HG03520 (cell line): ENCODE measurements at regions not wholly inside any gene's neighbourhood (a gene's known extent, or its start where the extent isn't known, plus 50 kb on each side); places are given as distances from the start of the nearest gene placed in this dataset.
A peak's percentile ranks its signal among the peaks of the same experiment; 100 is the strongest.
"Not testable (repeated sequence)": the region's sequence is repeated elsewhere in the genome, so short reads cannot be mapped to it uniquely, and the experiment has no call there.

ENCODE experiments used
- ATAC-seq: cut with Tn5 transposase; IDR thresholded peaks from one replicate; pipeline ENCODE4 v1.9.1; 2021; ENCODE audit warnings: mild to moderate bottlenecking, moderate library complexity; ENCODE audit not compliant: unreplicated experiment

DNA sequence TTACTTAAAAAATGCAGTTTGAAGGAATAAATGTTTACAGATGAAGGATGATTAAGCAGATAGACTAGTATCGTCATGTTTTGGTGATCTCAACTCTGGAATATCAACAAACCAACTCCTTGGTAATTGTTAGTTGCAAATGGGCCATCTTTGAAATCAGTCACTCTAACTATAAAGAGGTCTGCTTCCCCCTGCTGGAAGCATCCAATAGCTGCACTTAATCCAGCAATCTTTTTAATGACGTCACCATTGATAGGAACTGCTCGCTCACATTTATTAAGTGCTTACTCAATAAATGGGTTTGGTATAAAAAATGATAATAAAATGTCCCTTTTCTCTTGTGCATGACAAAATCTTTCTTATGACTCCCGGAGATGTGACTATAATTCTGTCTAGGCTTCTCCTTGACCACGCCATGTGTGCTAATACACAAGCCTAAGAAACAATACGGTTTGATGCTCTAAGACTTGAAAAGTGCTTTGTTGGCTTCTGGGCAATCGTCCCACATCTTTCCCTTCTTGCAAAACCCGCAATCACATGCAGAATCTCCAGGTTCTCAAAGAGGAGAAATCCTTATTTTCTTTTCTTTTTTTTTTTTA lies 227.6 kb upstream of the POU1F1 start:
- ATAC-seq, result peak; percentile 96

DNA sequence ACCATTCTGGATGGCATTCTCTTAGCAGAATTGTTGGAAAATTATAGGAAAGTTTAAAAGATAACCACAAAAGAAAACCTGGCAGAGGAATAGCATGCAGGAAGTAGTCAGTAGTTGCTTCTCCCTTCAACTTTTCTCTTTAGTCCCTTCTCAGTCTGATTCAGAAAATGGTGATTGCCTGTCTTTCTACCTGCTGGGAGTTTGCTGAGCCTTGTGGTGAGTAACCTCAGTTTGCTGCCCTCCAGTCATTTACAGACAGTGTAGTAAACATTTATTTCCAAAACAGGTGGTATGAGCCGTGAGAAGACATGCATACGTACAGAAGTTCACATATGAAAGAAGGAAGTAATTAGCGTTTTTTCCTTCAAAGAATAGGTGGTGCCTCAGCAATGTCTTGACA lies 224.7 kb upstream of the POU1F1 start:
- no peak for ATAC-seq

DNA sequence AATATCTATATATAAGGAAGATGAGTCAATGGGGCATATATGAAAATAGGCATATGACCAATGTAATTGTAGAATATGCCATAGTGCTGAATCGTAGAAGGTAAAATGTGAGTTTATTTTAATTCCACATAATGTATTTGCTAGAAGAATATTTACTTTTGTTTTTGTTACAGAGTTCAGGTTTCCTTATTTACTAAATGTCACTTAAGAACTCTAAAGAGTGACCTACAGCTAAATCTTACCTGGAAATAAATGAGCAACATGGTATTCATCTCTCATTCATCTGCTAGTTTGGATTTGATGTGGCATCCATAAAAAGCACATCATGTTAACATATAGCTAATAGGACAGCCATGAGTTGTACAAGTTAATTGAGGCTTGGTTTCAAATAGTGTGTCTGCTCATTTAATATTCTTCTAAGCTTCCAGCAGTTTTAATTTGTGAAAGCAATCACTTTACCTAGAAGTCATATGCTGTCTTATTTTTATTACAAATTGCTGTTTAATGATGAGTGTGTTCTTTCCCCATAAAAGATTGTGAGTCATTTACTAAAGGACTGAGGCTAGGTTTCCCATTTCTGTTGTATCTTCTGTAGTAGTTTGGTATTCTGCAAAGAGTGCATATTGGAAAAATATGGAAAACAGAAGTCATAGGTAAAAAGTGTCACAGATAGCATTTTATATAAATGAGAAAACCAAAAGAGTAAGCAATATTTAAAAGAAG lies 222.1 kb upstream of the POU1F1 start:
- no peak for ATAC-seq

DNA sequence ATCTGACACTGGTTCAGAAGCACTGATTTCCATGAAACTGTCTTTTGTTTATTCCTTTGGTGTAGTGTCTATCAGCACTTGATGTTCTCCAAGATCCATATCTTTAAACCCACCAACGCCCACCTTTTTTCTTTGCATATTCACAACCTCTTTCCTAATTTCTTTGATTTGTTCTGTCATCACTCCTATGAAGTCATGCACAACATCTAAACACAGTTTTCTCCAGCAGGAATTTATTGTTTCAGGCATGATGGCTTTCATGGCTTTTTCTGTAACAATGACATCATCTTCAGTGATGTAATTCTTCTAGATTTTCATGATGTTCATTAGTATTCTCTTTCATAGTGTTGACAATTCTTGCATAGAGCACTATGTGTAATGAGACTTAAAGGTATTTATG lies 219.6 kb upstream of the POU1F1 start:
- no peak for ATAC-seq

DNA sequence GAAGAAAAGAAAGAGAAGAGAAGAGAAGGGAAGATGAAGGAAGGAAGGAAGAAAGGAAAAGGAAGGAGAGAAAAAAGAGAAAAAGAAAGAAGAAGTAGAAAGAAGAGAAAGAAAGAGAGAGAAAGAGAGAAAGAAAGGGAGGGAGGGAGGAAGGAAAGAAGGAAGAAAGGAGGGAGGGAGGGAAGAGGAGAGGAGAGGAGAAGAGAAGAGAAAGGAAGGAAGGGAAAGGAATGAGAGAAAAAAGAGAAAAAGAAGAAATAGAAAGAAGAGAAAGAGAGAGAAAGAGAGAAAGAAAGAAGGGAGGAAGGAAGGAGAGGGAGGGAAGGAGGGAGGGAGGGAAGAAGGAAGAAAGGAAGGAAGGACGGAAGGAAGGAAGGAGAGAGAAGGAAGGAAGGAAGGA lies 217.9 kb upstream of the POU1F1 start:
- no peak for ATAC-seq

DNA sequence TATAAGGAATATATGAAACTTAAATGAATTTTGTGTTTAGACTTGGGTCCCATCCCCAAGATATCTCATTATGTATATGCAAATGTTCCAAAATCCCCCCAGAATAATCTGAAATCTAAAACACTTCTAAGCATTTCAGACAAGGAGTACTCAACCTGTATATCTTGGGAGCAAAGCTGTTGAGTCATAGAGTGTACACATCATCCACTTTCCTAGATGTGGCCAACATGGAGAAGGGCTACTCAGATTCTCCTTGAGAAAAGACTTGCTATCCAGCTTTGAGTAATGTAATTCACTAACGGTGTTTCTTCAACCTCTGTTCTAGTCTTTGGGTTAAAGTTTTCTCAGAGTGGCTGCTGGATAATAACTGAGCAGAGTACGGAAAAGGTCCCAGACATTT lies 215.5 kb upstream of the POU1F1 start:
- ATAC-seq, result no peak

DNA sequence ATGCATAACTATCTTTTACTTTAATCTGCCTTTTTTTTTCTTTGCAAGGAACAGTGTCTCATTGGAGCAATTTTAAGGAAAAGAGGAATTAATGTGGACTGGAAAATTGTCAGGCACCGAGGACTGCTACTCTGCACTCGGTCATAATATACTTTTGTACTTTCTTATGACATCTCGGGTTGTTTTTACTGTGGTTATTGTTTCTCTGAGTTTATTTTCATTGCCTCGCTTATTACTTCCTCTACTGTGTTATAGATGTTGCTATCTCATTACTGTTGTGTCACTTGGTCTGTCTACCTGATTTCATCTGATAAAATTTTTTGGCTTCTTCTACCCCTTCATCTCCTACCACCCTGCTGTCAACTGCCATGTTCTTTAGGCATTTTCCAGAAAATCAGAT lies 213.5 kb upstream of the POU1F1 start:
- ATAC-seq, result no peak

DNA sequence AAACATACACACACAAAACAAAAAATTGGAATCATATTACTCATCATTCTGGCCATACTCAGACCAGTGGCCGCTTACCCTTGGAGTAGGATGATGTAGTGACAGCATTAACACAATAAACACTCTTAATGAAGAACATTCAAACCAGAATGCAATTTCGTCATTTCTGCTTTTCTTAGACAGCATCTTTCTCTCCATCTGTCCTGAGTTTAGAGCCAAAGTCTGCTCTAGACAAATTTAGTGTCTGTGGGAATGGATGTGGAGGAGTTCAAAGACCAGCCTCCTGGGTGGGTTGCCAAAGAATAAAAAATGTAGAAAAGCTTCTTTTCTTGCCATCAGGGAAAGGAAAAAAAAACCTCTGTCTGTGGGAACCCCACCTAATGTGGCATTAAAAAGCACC lies 212.4 kb upstream of the POU1F1 start:
- no peak for ATAC-seq

DNA sequence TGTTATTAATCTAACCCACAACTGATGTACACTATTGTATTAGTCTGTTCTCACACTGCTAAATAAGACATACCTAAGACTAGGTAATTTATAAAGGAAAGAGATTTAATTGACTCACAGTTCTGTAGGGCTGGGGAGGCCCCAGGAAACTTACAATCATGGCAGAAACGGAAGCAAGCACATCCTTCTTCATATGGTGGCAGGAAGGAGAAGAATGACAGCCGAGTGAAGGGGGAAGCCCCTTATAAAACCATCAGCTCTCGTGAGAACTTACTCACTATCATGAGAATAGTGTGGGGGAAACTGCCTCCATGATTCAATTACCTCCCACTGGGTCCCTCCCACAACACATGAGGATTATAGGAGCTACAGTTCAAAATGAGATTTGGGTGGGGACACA lies 210.3 kb upstream of the POU1F1 start:
- not testable (repeated sequence) for ATAC-seq

DNA sequence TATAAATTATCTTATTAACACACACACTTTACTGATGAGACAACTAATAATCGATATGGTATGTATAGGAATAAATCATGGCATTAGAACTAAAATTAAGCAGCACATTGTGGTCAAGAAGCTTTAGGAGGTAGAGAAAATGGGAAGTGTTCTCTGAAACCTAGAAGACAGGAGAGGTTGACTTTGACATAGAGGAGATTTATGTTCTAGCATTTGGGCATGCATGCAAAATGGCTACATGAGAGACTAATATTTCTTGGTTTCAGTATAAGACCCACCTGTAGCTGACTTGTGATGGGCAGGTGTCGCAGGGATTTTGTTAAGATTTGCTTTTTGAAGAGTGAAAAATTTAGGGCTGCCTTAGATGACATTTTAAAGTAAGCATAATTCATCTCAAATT lies 209.7 kb upstream of the POU1F1 start:
- ATAC-seq, result no peak

DNA sequence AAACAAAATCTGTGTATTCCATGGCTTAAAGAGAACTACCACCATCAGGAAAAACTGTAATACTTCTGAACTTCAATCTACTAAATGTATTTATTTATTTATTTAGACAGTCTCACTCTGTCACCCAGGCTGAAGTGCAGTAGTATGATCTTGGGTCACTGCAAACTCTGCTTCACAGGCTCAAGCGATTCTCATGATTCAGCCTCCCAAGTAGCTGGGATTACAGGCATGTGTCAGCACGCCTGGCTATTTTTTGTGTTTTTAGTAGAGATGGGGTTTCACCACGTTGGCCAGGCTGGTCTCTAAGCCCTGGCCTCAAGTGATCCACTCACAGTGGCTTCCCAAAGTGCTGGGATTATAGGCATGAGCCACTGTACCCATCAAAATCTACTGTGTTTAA lies 202.3 kb upstream of the POU1F1 start:
- no peak for ATAC-seq

DNA sequence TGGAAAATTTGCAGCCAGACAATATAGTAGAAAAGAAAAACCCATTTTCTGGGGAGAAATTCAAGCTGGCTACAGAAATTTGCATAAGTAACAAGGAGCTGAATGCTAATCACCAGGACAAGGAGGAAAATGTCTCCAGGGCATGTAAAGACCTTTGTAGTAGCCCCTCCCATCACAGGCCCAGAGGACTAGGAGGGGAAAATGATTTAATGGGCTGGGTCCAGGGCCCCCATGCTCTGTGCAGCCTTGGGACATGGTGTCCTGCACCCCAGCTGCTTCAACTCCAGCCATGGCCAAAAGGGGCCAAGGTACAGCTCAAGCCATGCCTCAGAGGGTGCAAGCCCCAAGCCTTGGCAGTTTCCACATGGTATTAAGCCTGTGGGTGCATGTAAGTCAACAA lies 197.6 kb upstream of the POU1F1 start:
- ATAC-seq, result no peak

DNA sequence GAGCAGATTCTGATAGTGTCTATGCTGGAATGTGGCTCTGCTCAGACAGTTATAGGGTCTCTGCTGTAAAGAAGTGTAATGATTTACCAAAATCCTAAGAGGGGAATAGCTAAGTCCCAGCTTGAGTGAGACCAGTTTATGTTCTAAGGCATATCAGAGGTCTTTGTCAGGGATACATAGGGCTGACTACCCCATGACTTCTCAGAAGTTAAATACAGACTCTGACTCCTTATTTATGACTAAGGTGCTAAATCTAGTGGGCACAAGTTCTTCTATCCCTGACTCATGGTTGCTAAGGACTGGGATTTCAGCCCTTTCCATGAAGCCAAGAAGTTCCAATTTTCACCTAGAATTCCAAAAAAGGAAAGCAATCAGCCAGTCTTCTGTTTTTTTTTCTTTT lies 192.6 kb upstream of the POU1F1 start:
- no peak for ATAC-seq

DNA sequence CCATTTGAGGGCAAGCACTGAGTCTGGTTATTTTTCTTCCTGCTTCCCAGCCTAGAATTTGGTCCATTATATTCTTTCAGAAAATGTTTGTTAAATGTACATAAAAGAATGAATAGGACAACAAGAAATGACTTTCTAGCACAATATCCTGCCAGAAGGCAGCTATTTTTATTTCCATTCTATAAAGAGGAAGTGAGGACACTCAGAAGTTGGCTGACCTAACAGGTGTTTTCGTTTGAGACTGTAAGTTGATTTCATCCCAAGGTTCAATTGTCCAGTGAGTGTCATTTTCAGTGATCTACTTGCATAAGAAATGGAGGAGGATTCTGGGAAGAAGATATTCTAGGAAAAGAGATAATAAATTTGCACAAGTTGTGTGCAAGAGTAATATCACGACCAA lies 191.9 kb upstream of the POU1F1 start:
- ATAC-seq, result no peak

DNA sequence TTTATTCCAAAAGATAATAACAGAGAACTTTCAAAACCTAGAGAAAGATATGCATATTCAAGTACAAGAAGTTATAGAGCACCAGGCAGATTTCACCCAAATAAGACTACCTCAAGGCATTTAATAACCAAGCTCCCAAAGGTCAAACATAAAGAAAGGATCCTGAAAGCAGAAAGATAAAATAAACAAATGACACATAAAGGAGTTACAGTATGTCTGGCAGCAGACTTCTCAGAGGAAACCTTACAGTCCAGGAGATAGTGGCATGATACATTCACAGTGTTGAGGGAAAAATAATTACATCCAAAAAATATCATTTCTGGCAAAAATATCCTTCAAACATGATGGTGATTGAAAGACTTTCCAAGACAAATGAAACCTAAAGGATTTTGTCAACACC lies 185.8 kb upstream of the POU1F1 start:
- no peak for ATAC-seq

DNA sequence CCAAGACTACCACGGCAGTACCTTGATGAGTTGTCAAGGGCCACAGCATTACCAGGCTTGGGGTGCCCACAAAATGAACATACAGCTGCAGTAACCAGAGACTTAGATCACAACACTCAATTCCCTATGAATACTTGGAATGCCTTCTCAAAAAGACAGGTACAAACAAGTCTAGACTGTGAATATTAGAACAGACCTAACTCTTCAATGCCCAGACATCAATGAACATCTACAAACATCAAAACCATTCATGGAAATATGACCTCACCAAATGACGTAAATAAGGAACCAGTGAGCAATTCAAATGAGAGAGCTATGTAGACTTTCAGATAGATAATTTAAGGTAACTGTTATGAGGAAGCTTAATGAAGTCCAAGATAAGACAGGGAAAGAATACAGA lies 185.1 kb upstream of the POU1F1 start:
- no peak for ATAC-seq

DNA sequence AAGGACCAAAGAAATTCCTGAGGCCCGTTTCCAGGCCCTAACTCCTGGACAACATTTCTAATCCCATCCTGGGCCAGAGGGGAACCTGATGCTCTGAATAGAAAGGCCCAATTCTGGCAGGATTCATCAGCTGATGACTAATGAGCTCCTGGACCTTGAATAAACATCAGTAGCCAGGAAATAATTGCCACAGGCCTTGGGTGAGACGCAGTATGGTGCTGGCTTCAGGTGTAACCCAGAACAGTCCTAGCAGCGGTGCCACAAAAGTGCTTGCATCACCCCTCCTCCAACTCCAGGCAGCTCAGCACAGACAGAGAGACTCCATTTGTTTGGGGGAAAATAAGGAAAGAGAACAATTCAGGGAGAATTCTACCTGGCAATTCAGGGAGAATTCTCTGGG lies 184.7 kb upstream of the POU1F1 start:
- no peak for ATAC-seq

DNA sequence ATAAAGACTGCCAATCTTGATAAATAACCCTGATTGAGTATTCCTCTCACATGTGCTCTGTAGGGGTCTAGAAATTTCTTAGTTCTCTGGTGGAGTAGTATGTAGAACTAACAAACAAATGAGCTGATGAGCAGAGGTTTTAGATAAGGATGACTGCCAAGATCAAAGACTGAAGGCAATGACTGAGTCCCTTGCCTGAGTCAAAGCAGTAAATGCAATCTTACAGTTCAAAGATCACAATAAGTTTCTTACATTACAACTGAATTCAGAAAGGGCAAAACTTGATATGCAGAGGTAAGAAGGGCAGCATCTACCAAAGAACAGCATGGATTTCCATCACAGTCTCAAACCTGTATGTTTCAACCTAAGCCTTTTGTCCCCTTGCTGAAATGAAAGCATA lies 172.2 kb upstream of the POU1F1 start:
- ATAC-seq, result no peak

DNA sequence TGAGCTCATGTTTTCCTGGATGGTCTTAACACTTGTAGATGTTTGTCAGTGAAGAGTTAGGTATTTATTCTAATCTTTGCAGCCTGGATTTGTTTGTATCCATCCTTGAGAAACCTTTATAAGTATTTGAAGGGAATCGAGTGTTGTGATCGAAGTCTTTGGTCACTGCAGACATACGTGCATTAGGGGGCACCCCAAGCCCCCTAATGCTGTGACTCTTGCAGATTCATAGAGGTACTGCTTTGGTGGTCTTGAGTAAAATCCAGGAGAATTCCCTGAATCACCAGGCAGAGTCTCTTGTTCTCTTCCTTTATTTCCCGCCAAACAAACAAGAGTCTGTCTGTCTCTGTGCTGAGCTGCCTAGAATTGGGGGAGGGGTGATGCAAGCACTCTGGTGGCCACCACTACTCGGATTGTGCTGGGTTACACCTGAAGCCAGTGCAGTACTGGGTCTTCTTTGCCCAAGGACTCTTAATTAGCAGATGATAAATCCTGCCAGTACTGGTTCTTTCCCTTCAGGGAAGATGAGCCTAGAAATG lies 170.5 kb upstream of the POU1F1 start:
- no peak for ATAC-seq

DNA sequence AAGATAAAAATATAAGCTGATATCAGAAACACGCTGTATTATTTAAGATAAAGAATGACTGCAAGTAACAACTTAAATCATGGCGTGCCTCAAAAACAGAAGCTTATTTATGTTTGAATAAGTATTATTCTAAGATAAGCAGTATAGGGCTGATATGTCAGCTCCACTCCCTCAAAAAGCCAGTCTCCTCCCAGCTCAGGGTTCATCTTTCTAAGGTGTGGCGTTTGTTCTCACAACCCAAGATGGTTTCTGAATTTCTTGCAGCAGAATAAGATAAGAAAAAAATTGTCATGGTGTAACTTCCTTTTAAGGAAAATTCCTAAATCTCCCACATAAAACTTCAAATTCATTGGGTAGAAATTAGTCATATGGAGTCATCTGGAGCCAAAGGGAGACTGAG lies 166.1 kb upstream of the POU1F1 start:
- no peak for ATAC-seq

DNA sequence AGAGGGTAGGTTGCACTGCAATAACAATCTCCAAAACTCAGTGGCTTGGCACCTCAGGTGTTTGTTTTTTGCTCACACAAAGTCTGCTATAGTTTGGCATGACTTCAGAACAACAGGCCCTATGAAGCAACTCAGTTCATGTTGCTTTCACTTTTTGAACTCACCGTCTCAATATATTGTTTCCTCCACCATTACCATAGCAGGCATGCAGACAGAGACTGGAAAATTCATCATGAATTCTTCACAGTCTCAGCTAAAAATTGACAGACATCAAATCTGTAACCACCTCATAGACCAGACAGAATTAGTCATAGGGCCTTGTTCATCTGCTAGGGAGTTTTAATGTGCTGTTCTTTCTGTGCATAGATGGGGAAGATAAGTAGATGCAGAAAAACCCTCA lies 161.4 kb upstream of the POU1F1 start:
- no peak for ATAC-seq

DNA sequence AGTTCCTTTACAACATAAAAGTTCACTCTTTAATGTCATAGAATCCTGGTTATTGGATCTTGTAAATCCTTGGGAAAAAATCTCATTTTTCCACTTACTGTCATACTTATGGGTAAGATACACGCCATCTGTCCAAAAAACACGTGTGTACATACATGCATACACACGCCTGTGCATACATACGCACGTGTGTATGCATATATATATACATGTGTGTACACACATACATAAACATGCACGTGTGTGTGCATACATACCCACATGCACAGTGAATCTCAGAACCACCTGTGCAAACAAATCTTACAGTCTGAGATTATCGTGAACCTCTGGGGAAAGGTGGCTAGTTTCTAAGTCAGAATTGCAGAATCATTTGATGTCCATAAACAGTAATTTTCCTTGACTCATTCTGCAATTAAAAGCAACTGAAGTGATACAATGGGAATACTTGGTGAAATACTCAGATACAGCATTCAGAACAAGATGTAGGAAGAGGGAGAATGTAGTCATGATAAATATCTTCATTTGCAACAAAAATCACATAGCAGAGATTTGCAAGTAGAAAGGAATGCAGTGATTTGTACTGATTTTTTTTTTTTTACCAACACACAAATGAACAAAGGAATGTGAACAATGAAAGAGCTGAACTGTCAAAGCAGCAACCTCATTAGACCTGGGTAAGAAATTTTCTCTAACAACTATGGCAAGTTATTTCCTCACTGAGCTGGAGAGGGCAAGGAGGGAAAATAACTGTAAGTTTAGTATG lies 160.6 kb upstream of the POU1F1 start:
- ATAC-seq, result no peak
